HG03139 (cell line): ENCODE measurements at regions not wholly inside any gene's neighbourhood (a gene's known extent, or its start where the extent isn't known, plus 50 kb on each side); places are given as distances from the start of the nearest gene placed in this dataset.
"Not testable (repeated sequence)": the region's sequence is repeated elsewhere in the genome, so short reads cannot be mapped to it uniquely, and the experiment has no call there.

ENCODE experiments used
- ATAC-seq: cut with Tn5 transposase; IDR thresholded peaks from one replicate; pipeline ENCODE4 v1.9.1; 2021; ENCODE audit not compliant: unreplicated experiment

- ATAC-seq = no peak
These were observed 628.6 kb upstream of the POM121L12 start for GRCh38 chr7:52406808-52407207.

- no peak for ATAC-seq
These were observed 652.7 kb upstream of the POM121L12 start for GRCh38 chr7:52382731-52383130.

GRCh38 chr7:52369922-52370321, 665.5 kb upstream of the POM121L12 start:
- ATAC-seq = no peak

GRCh38 chr7:52365349-52365748, 670.1 kb upstream of the POM121L12 start:
- ATAC-seq = no peak

- ATAC-seq = no peak
These were observed 672.9 kb upstream of the POM121L12 start for GRCh38 chr7:52362521-52362920.

GRCh38 chr7:52360541-52360940, 674.9 kb upstream of the POM121L12 start:
- ATAC-seq = no peak

- no peak for ATAC-seq
These were observed 680.4 kb upstream of the POM121L12 start for GRCh38 chr7:52355053-52355452.

GRCh38 chr7:52352013-52352981, 683.1 kb upstream of the POM121L12 start:
- no peak for ATAC-seq

- ATAC-seq = no peak
These were observed 691.4 kb upstream of the POM121L12 start for GRCh38 chr7:52344015-52344414.

- no peak for ATAC-seq
These were observed 695.4 kb upstream of the POM121L12 start for GRCh38 chr7:52340067-52340466.

GRCh38 chr7:52328328-52328727, 707.1 kb upstream of the POM121L12 start:
- ATAC-seq = not testable (repeated sequence)

GRCh38 chr7:52325237-52325636, 710.2 kb upstream of the POM121L12 start:
- ATAC-seq = no peak

GRCh38 chr7:52323202-52323746, 712.2 kb upstream of the POM121L12 start:
- no peak for ATAC-seq

- ATAC-seq = no peak
These were observed 714.8 kb upstream of the POM121L12 start for GRCh38 chr7:52320610-52321009.

GRCh38 chr7:52317921-52318320, 717.5 kb upstream of the POM121L12 start:
- ATAC-seq = no peak

- ATAC-seq = no peak
These were observed 723.5 kb upstream of the POM121L12 start for GRCh38 chr7:52311886-52312285.

GRCh38 chr7:52309631-52310030, 725.8 kb upstream of the POM121L12 start:
- no peak for ATAC-seq

GRCh38 chr7:52302765-52303520, 732.5 kb upstream of the POM121L12 start:
- no peak for ATAC-seq

- ATAC-seq = no peak
These were observed 738.3 kb upstream of the POM121L12 start for GRCh38 chr7:52297128-52297527.

- no peak for ATAC-seq
These were observed 740.5 kb upstream of the POM121L12 start for GRCh38 chr7:52294942-52295341.

GRCh38 chr7:52289247-52289646, 746.2 kb upstream of the POM121L12 start:
- no peak for ATAC-seq

GRCh38 chr7:52287698-52288097, 747.7 kb upstream of the POM121L12 start:
- ATAC-seq = no peak
